Right lobe of liver (tissue), 6 donors: ENCODE measurements at regions not wholly inside any gene's neighbourhood (a gene's known extent, or its start where the extent isn't known, plus 50 kb on each side); places are given as distances from the start of the nearest gene placed in this dataset.

Source experiments
- ATAC-seq, 4 donors: fragments of 200-7000 bp; cut with Tn5 transposase; one replicate each; pipeline ENCODE4 v1.9.1; 2020; ENCODE audit warnings: mild to moderate bottlenecking in 4 of 4, moderate library complexity in 4 of 4
- DNase-seq, 3 donors: peaks; one replicate each; pipeline ENCODE4 v3.0.0-alpha.2; 2020
- H3K27ac ChIP-seq, 3 donors: fragments of 200-600 bp; one replicate each; pipeline ENCODE4 v1.8.0; 2022
- H3K27me3 ChIP-seq, 2 donors: fragments of 200-600 bp; one replicate each; pipeline ENCODE4 v1.8.0; 2022
- H3K36me3 ChIP-seq, 4 donors: fragments of 200-600 bp; sonication (generic) in 1 of 4; one replicate each; pipeline versions ENCODE4 v1.5.1 to v1.8.0; 2017 to 2022; ENCODE audit warnings: control low read depth in 1 of 4
- H3K4me1 ChIP-seq, 4 donors: fragments of 200-600 bp; sonication (generic) in 1 of 4; one replicate each; pipeline versions ENCODE4 v1.5.1 to v1.8.0; 2017 to 2022; ENCODE audit warnings: control low read depth in 1 of 4
- H3K4me3 ChIP-seq, 3 donors: fragments of 200-600 bp; one replicate each; pipeline ENCODE4 v1.8.0; 2022
- H3K9me3 ChIP-seq, 4 donors: fragments of 200-600 bp; sonication (generic) in 1 of 4; one replicate each; pipeline versions ENCODE4 v1.5.1 to v1.8.0; 2017 to 2022; ENCODE audit warnings: control low read depth in 1 of 4
- POLR2A ChIP-seq: fragments of 450-650 bp; IDR thresholded peaks from one replicate; pipeline ENCODE4 v1.6.1; 2017; ENCODE audit warnings: antibody characterized with exemption, mild to moderate bottlenecking
- WGBS: methylation state at CpG from one replicate; pipeline ENCODE4 v1.1.6; 2018; ENCODE audit warnings: low coverage, low lambda C conversion rate; ENCODE audit not compliant: insufficient coverage; ENCODE audit errors: missing lambda C conversion rate; 5-methylcytosine and 5-hydroxymethylcytosine counted together
- intact Hi-C, 2 donors: fragments of 100-400 bp; cut with DNase I; formaldehyde crosslinking; loops; one replicate each; pipeline versions ENCODE4 v1.11.2 to v1.14.1; 2022
- TF ChIP-seq, protein P1 (sequence below), 4 donors: fragments of 200-600 bp in 3 of 4; fragments of 450-650 bp in 1 of 4; IDR thresholded peaks; one replicate each; pipeline versions ENCODE4 v1.5.1 to v1.8.0; 2016 to 2022; ENCODE audit warnings: antibody characterized with exemption in 4 of 4, mild to moderate bottlenecking in 2 of 4
- donor health status: DM: no; HTN: yes; CAD: no.
- donor health status: DM: no; HTN: no; CAD: no.
- donor health status: DM: no; HTN: no; CAD: no.
- donor health status: DM: no; HTN: yes; CAD: no.
- donor health status: DM: no; HTN: yes; CAD: no.

DNA sequence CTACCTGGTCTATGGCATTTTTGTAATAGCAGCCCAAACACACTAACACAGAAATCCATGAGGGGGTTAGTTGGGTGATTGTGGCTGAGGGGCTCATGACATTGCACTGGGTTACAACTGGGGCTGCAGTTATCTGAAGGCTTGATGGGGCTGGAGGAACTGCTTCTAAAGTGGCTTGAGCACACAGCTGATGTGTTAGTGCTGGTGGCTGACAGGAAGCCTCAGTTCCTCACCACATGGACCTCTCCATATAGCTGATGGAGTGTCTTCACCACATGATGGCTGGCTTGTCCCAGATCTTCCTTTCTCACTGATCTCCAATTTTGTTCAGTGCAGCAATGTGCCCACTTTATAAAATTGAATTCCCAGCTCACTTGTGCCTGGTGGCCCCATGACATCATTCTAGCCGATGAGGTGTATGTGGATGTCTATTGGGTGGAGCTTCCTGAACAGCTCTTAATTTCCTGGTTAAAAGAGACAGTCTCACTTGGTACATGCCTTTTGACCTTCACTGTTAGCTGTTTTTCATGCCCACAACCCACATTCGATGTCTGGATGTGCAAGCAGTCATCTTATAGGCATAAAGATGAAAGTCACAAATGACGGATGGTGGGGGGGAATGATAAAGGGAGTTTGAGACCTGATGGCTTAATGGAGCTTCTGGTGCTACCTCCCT lies 166.9 kb upstream of the BMPER start:
- intact Hi-C loops = no loop called here
- no peak overlapping the region for H3K4me3 ChIP-seq
- H3K4me1 ChIP-seq = no peaks in the 10 kb centered on the region
- no peaks in the 10 kb centered on the region for H3K9me3 ChIP-seq
- no peaks in the 10 kb centered on the region for H3K27me3 ChIP-seq
- H3K27ac ChIP-seq = no peak overlapping the region
- no peaks in the 10 kb centered on the region for H3K36me3 ChIP-seq
- 69% methylated on average over 3 of the region's 3 CpGs for WGBS
- TF ChIP-seq, protein P1, sequence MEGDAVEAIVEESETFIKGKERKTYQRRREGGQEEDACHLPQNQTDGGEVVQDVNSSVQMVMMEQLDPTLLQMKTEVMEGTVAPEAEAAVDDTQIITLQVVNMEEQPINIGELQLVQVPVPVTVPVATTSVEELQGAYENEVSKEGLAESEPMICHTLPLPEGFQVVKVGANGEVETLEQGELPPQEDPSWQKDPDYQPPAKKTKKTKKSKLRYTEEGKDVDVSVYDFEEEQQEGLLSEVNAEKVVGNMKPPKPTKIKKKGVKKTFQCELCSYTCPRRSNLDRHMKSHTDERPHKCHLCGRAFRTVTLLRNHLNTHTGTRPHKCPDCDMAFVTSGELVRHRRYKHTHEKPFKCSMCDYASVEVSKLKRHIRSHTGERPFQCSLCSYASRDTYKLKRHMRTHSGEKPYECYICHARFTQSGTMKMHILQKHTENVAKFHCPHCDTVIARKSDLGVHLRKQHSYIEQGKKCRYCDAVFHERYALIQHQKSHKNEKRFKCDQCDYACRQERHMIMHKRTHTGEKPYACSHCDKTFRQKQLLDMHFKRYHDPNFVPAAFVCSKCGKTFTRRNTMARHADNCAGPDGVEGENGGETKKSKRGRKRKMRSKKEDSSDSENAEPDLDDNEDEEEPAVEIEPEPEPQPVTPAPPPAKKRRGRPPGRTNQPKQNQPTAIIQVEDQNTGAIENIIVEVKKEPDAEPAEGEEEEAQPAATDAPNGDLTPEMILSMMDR (IDR thresholded peaks at IDR 0.05) = no peak
- no peak for TF ChIP-seq POLR2A
- DNase-seq (no peak), ATAC-seq (no peak)

DNA sequence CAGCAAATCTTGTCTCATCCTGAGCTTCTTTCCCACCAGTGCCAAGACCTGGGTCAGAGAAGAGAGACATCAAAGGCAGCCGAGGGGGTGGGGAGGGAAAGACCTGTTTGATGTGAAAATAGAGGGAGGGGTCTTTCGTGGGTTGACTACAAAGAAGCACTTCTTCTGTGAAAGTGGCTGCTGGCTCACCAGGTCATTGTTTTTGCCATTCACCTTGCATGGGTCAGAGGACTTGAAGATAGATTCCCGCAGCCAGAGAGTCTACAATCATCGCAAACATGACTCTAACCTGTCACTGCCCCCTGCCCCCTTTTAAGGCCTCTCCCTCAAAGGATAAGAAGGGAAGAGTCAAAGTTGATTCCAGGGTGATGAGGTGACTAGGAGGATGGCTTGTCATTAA lies 166.1 kb upstream of the BMPER start:
- intact Hi-C loops = no loop called here
- no peak overlapping the region for H3K4me3 ChIP-seq
- H3K9me3 ChIP-seq = no peaks in the 10 kb centered on the region
- ATAC-seq = no peak
- H3K27me3 ChIP-seq = no peaks in the 10 kb centered on the region
- no peak for DNase-seq
- no peak overlapping the region for H3K27ac ChIP-seq
- no peaks in the 10 kb centered on the region for H3K4me1 ChIP-seq
- TF ChIP-seq, protein P1 (IDR thresholded peaks at IDR 0.05) = no peak
- no peak for TF ChIP-seq POLR2A
- WGBS = 77% methylated on average over 4 of the region's 4 CpGs
- H3K36me3 ChIP-seq = no peaks in the 10 kb centered on the region

DNA sequence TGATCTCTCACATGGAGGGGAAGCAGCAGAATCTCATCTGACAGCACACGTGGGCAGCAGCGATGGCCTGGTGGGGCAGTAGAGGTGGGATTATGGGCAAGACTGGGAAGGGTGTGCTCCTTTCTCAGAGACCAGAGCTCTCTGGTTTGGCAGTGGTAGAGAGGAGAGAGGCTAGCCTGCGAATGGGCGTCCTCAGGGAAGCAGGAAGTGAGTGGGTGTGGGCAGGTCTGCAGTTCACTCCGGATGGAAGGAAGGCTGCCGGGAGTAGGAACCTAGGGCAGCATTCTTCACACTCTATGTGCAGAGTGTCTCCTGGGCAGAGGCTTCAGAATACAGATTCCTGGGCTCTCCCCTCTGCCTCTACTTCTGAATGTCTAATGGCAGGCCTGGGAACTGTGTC lies 162.8 kb upstream of the BMPER start:
- ATAC-seq (peak; percentile 23 to 50 (median 44)), DNase-seq (no peak)
- no peaks in the 10 kb centered on the region for H3K27me3 ChIP-seq
- no peaks in the 10 kb centered on the region for H3K36me3 ChIP-seq
- H3K27ac ChIP-seq = no peak overlapping the region
- 84% methylated on average over 5 of the region's 6 CpGs for WGBS
- no peak overlapping the region for H3K4me3 ChIP-seq
- no peaks in the 10 kb centered on the region for H3K4me1 ChIP-seq
- no peaks in the 10 kb centered on the region for H3K9me3 ChIP-seq
- intact Hi-C loops = loop anchor here in 1 of 2 donors (10.0 kb wide), 1 partner anchor 318 kb away; no protein-coding TSS in a partner anchor
- TF ChIP-seq POLR2A = no peak
- TF ChIP-seq, protein P1 (IDR thresholded peaks at IDR 0.05) = no peak

DNA sequence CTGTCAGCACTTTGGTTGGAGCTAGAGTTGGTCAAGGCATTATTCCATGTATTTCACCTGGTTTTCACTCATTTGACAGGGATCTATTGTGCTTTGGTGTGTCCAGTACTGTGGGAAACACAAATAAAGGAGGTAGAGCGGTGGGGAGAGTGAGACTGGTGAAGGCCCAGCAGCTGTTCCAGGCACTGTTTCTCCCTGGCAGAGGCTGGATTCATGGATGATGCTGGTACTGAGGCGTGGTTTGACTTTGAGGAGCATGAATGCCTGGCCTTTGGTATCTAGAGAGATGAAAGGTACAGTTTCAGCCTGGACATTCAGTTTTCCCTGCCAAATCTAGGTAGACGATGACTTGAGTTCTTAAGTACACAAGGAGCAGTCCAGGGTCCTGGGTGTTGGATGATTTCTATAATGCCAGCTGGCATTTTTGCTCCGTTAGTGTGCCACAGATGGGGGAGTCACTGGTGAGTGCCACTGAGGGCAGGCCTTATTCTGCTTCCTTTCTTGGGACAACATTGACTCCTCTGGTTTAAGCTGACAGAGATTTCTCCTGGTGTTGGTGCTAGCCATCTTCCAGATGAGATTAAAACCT lies 162.2 kb upstream of the BMPER start:
- ATAC-seq (no peak), DNase-seq (no peak)
- Histone ChIP-seq H3K27ac (no peak overlapping the region), H3K27me3 (no peaks in the 10 kb centered on the region), H3K4me3 (no peak overlapping the region), H3K9me3 (no peaks in the 10 kb centered on the region), H3K4me1 (no peaks in the 10 kb centered on the region), H3K36me3 (no peaks in the 10 kb centered on the region)
- 93% methylated on average over 2 of the region's 4 CpGs for WGBS
- intact Hi-C loops = loop anchor here in 1 of 2 donors (10.0 kb wide), 1 partner anchor 318 kb away; no protein-coding TSS in a partner anchor
- TF ChIP-seq, protein P1 (IDR thresholded peaks at IDR 0.05) = no peak
- TF ChIP-seq POLR2A = no peak
